ENCODE measurements at regions not wholly inside any gene's neighbourhood (a gene's known extent, or its start where the extent isn't known, plus 50 kb on each side); places are given as distances from the start of the nearest gene placed in this dataset.

DNA sequence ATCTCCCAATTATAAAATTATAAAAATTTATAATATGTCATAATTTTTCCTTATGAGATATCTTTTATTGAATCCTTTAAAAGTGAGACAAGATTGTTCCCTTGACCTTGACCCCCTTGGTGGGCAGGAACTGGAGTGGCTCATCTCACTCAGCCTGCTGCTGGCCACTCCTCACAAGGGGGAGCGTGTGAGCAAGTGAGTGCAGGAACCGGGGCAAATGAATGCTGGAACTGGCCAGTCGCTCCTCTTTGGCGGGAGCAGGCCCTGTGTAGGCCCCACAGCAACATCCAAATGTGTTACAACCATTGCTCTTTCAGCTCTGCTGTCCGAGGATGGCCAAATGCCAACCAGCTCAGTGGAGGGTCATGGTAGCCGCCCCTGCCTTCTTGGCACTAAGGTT lies 178.8 kb downstream of the ETNK1 start:
- TF ChIP-seq, protein P1, sequence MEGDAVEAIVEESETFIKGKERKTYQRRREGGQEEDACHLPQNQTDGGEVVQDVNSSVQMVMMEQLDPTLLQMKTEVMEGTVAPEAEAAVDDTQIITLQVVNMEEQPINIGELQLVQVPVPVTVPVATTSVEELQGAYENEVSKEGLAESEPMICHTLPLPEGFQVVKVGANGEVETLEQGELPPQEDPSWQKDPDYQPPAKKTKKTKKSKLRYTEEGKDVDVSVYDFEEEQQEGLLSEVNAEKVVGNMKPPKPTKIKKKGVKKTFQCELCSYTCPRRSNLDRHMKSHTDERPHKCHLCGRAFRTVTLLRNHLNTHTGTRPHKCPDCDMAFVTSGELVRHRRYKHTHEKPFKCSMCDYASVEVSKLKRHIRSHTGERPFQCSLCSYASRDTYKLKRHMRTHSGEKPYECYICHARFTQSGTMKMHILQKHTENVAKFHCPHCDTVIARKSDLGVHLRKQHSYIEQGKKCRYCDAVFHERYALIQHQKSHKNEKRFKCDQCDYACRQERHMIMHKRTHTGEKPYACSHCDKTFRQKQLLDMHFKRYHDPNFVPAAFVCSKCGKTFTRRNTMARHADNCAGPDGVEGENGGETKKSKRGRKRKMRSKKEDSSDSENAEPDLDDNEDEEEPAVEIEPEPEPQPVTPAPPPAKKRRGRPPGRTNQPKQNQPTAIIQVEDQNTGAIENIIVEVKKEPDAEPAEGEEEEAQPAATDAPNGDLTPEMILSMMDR (conservative IDR thresholded peaks at IDR 0.05; ENCODE audit: low read depth, low read length): no peak
- TF ChIP-seq POLR2A (IDR thresholded peaks at IDR 0.05; ENCODE audit: low read depth, low read length) (no peak), CEBPB (IDR thresholded peaks at IDR 0.05; ENCODE audit: low read depth, low read length) (no peak), RCOR1 (IDR thresholded peaks at IDR 0.05; ENCODE audit: insufficient replicate concordance, low read length) (no peak)
